ENCODE measurements at regions not wholly inside any gene's neighbourhood (a gene's known extent, or its start where the extent isn't known, plus 50 kb on each side); places are given as distances from the start of the nearest gene placed in this dataset.

DNA sequence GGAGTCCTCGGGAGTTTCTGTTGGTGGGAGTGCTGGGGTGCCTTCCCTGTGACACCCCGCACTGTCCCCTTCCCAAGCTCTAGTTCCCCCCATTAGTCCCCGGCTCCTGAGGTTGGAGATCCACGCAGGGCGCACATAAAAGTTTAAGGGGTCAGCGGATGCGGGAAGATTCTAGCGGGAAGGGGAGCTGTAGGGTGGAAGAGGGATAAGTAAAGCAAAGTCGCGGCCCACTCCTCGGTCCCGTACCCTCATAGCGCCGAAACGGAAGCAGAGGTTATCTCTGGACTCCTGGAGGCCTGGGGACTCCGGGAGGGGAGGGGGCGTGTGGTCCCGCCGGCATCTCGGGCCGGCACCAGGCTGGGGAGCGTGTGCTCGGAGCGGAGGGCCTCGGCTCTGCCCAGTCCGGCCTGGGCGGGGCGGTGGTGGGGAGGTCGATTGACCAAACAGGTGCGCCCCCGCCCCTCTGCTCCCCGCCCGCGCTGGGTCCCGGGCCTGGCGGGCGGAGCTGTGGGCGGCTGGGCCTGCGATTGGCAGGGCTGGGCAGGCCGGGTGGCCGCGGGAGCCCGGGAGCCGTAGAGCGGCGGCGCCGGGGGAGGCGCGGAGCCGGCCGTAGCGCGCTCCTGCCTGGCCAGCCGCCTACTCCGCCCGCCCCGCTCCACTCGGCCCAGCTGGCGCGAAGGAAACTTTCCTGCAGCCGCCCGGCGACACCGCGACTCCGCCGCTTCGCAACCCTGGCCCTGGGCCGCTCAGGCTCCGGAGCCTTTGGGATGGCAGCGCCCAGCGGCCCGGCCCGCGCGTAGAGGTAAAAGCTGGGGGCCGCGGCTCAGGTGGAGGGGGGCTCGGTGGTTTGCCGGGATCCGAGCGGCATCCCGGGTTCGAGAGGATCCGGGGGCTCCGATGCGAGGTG is 52.2 kb upstream of the DAB2IP start (continued):
- TF ChIP-seq, protein P1, sequence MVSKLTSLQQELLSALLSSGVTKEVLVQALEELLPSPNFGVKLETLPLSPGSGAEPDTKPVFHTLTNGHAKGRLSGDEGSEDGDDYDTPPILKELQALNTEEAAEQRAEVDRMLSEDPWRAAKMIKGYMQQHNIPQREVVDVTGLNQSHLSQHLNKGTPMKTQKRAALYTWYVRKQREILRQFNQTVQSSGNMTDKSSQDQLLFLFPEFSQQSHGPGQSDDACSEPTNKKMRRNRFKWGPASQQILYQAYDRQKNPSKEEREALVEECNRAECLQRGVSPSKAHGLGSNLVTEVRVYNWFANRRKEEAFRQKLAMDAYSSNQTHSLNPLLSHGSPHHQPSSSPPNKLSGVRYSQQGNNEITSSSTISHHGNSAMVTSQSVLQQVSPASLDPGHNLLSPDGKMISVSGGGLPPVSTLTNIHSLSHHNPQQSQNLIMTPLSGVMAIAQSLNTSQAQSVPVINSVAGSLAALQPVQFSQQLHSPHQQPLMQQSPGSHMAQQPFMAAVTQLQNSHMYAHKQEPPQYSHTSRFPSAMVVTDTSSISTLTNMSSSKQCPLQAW (CRISPR knock-in tag; IDR thresholded peaks at IDR 0.05): no peak
- peak; percentile 81 for TF ChIP-seq ONECUT2 (CRISPR knock-in tag; IDR thresholded peaks at IDR 0.05)
- no peak for TF ChIP-seq RELA (CRISPR knock-in tag; IDR thresholded peaks at IDR 0.05)
- TF ChIP-seq, protein P2, sequence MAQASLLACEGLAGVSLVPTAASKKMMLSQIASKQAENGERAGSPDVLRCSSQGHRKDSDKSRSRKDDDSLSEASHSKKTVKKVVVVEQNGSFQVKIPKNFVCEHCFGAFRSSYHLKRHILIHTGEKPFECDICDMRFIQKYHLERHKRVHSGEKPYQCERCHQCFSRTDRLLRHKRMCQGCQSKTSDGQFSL (CRISPR knock-in tag; IDR thresholded peaks at IDR 0.05): no peak; the same call in 1 of the 2 replicates
- TF ChIP-seq ZNF510 (CRISPR knock-in tag; IDR thresholded peaks at IDR 0.05; ENCODE audit: low read depth): no peak
- no peak for TF ChIP-seq U2AF2 (IDR thresholded peaks at IDR 0.05; ENCODE audit: low read depth, low read length)
- no peak for TF ChIP-seq ZNF572 (CRISPR knock-in tag; IDR thresholded peaks at IDR 0.05)
- TF ChIP-seq MEIS1 (CRISPR knock-in tag; IDR thresholded peaks at IDR 0.05; ENCODE audit: borderline replicate concordance): peak; percentile 43; the same call in 1 of the 2 replicates
- no peak for TF ChIP-seq ESRRA (CRISPR knock-in tag; IDR thresholded peaks at IDR 0.05; ENCODE audit: low read depth)
- no peak for TF ChIP-seq ZSCAN12 (CRISPR knock-in tag; IDR thresholded peaks at IDR 0.05)
- TF ChIP-seq ZNF10 (CRISPR knock-in tag; IDR thresholded peaks at IDR 0.05; ENCODE audit: borderline replicate concordance, low read depth): no peak
- peak; percentile 78 for TF ChIP-seq SP5 (CRISPR knock-in tag; IDR thresholded peaks at IDR 0.05; ENCODE audit: borderline replicate concordance, low read depth)
- TF ChIP-seq MAFF (IDR thresholded peaks at IDR 0.05; ENCODE audit: low read depth, low read length): no peak
- 0 out of 2 replicates have a peak, but pooled peaks have one; percentile 7 for TF ChIP-seq HNF4A (CRISPR knock-in tag; IDR thresholded peaks at IDR 0.05)
- peak; percentile 38; the same call in 1 of the 2 replicates for TF ChIP-seq MTF2 (CRISPR knock-in tag; IDR thresholded peaks at IDR 0.05; ENCODE audit: borderline replicate concordance)
- TF ChIP-seq, protein P3, sequence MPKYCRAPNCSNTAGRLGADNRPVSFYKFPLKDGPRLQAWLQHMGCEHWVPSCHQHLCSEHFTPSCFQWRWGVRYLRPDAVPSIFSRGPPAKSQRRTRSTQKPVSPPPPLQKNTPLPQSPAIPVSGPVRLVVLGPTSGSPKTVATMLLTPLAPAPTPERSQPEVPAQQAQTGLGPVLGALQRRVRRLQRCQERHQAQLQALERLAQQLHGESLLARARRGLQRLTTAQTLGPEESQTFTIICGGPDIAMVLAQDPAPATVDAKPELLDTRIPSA (CRISPR knock-in tag; IDR thresholded peaks at IDR 0.05; ENCODE audit: borderline replicate concordance): no peak
- TF ChIP-seq, protein P4, sequence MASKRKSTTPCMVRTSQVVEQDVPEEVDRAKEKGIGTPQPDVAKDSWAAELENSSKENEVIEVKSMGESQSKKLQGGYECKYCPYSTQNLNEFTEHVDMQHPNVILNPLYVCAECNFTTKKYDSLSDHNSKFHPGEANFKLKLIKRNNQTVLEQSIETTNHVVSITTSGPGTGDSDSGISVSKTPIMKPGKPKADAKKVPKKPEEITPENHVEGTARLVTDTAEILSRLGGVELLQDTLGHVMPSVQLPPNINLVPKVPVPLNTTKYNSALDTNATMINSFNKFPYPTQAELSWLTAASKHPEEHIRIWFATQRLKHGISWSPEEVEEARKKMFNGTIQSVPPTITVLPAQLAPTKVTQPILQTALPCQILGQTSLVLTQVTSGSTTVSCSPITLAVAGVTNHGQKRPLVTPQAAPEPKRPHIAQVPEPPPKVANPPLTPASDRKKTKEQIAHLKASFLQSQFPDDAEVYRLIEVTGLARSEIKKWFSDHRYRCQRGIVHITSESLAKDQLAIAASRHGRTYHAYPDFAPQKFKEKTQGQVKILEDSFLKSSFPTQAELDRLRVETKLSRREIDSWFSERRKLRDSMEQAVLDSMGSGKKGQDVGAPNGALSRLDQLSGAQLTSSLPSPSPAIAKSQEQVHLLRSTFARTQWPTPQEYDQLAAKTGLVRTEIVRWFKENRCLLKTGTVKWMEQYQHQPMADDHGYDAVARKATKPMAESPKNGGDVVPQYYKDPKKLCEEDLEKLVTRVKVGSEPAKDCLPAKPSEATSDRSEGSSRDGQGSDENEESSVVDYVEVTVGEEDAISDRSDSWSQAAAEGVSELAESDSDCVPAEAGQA (IDR thresholded peaks at IDR 0.05; ENCODE audit: low read depth): no peak
- TF ChIP-seq, protein P4 (CRISPR knock-in tag; IDR thresholded peaks at IDR 0.05; ENCODE audit: borderline replicate concordance): no peak
- no peak for TF ChIP-seq NFE2 (CRISPR knock-in tag; IDR thresholded peaks at IDR 0.05)
- TF ChIP-seq REL (CRISPR knock-in tag; conservative IDR thresholded peaks at IDR 0.05): no peak
- no peak for TF ChIP-seq SMYD3 (CRISPR knock-in tag; IDR thresholded peaks at IDR 0.05)
